Gastrocnemius medialis (tissue), 4 donors: ENCODE measurements at regions not wholly inside any gene's neighbourhood (a gene's known extent, or its start where the extent isn't known, plus 50 kb on each side); places are given as distances from the start of the nearest gene placed in this dataset.

Experiments
- CTCF ChIP-seq, 5 experiments: fragments of 450-650 bp in 3 of 5; fragments of 200-600 bp in 2 of 5; sonication (generic) in 2 of 5; IDR thresholded peaks in 4 of 5; conservative IDR thresholded peaks in 1 of 5; 1 replicate in 4 of 5; 2 replicates in 1 of 5; pipeline ENCODE4 v1.5.1; 2016 to 2019; ENCODE audit warnings: antibody characterized with exemption in 5 of 5, mild to moderate bottlenecking in 3 of 5, moderate library complexity in 3 of 5
- POLR2A ChIP-seq, 2 donors: fragments of 450-650 bp; IDR thresholded peaks; one replicate each; pipeline ENCODE4 v1.6.1; 2017; ENCODE audit warnings: antibody characterized with exemption in 2 of 2, mild to moderate bottlenecking in 2 of 2, moderate library complexity in 2 of 2

- TF ChIP-seq CTCF (IDR thresholded peaks at IDR 0.05 in 4 of 5, conservative IDR thresholded peaks at IDR 0.05 in 1 of 5) (no peak), POLR2A (IDR thresholded peaks at IDR 0.05) (no peak)
Observed at GRCh38 chr2:113812204-113812603, 55.8 kb upstream of the SLC35F5 start.
